ENCODE measurements at regions not wholly inside any gene's neighbourhood (a gene's known extent, or its start where the extent isn't known, plus 50 kb on each side); places are given as distances from the start of the nearest gene placed in this dataset.

DNA sequence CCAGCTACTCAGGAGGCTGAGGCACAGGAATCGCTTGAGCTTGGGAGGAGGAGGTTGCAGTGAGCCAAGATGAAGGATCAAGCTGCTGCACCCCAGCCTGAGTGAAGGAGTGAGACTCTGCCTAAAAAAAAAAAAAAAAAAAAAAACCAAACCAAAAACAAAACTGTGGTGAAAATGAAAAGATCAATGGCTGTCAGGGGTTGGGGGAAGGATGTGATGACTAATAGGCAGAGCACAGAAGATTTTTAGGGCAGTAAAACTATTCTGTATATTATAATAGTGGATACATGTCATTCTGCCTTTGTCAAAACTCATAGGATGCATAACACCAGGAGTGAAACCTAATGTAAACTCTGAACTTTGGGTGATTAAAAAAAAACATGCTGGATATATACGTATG lies 69.9 kb upstream of the ELOVL6 start:
- TF ChIP-seq, protein P1, sequence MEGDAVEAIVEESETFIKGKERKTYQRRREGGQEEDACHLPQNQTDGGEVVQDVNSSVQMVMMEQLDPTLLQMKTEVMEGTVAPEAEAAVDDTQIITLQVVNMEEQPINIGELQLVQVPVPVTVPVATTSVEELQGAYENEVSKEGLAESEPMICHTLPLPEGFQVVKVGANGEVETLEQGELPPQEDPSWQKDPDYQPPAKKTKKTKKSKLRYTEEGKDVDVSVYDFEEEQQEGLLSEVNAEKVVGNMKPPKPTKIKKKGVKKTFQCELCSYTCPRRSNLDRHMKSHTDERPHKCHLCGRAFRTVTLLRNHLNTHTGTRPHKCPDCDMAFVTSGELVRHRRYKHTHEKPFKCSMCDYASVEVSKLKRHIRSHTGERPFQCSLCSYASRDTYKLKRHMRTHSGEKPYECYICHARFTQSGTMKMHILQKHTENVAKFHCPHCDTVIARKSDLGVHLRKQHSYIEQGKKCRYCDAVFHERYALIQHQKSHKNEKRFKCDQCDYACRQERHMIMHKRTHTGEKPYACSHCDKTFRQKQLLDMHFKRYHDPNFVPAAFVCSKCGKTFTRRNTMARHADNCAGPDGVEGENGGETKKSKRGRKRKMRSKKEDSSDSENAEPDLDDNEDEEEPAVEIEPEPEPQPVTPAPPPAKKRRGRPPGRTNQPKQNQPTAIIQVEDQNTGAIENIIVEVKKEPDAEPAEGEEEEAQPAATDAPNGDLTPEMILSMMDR (conservative IDR thresholded peaks at IDR 0.05), result no peak
- TF ChIP-seq EZH2 (IDR thresholded peaks at IDR 0.05; ENCODE audit: low read depth), result no peak
